ENCODE measurements at regions not wholly inside any gene's neighbourhood (a gene's known extent, or its start where the extent isn't known, plus 50 kb on each side); places are given as distances from the start of the nearest gene placed in this dataset.
"Not testable (repeated sequence)": the region's sequence is repeated elsewhere in the genome, so short reads cannot be mapped to it uniquely, and the experiment has no call there.

DNA sequence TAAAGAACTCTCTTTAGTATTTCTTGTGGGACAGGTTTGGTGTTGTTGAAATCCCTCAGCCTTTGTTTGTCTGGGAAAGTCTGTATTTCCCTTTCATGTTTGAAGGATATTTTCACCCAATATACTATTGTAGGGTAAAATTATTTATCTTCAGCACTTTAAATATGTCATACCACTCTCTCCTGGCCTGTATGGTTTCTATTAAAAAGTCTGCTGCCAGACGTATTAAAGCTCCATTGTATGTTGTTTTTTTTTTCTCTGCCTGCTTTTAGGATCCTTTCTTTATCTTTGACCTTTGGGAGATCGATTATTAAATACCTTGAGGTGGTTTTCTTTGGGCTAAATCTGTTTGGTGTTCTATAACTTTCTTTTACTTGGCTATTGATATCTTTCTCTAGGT is 119.0 kb upstream of the TBC1D5 start:
- no peak overlapping the region for H3K9ac ChIP-seq (ENCODE audit: low read depth, low read length)
- H3K9me3 ChIP-seq (replicated peaks; ENCODE audit: low read length): no peaks in the 10 kb centered on the region
- no peak overlapping the region for H3K4me2 ChIP-seq (ENCODE audit: low read length)
- H3K27me3 ChIP-seq (ENCODE audit: control insufficient read depth, insufficient read depth, low read length): no peaks in the 10 kb centered on the region
- H3K4me3 ChIP-seq (ENCODE audit: low read length): no peak overlapping the region
- H3K4me1 ChIP-seq (ENCODE audit: control insufficient read depth, insufficient read depth, low read length): no peaks in the 10 kb centered on the region
- H3K36me3 ChIP-seq (ENCODE audit: insufficient read depth, low read length): no peaks in the 10 kb centered on the region

DNA sequence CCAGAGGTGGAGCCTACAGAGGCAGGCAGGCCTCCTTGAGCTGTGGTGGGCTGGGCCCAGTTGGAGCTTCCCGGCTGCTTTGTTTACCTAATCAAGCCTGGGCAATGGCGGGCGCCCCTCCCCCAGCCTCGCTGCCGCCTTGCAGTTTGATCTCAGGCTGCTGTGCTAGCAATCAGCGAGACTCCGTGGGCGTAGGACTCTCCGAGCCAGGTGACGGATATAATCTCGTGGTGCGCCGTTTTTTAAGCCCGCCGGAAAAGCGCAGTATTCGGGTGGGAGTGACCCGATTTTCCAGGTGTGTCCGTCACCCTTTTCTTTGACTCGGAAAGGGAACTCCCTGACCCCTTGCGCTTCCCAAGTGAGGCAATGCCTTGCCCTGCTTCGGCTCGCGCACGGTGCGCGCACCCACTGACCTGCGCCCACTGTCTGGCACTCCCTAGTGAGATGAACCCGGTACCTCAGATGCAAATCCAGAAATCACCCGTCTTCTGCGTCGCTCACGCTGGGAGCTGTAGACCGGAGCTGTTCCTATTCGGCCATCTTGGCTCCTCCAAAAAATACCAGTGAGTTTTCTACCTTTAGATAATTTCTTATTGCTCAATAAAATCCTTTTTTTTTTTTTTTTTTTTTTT is 118.5 kb upstream of the TBC1D5 start:
- not testable (repeated sequence) for H3K36me3 ChIP-seq (ENCODE audit: insufficient read depth, low read length); H3K27me3 ChIP-seq (ENCODE audit: control insufficient read depth, insufficient read depth, low read length); H3K9ac ChIP-seq (ENCODE audit: low read depth, low read length); H3K4me3 ChIP-seq (ENCODE audit: low read length); H3K4me2 ChIP-seq (ENCODE audit: low read length); H3K4me1 ChIP-seq (ENCODE audit: control insufficient read depth, insufficient read depth, low read length); H3K9me3 ChIP-seq (replicated peaks; ENCODE audit: low read length)

DNA sequence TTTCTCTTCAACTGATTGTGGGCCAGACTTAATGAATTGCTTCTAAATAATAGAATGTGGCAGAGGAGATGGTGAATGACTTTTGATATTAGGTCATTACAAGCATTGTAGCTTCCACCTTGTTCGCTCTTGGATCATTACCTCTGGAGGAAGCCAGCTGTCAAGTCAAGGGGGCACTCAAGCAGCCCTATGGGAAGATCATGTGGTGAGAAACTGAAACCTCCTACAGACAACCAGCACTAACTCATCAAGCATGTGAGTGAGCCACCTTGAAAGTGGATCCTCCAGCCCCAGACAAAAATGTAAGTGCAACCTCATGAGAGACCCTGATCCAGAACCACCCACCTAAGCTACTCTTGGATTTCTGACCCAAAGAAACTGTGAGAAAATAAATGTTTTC is 109.8 kb upstream of the TBC1D5 start:
- no peak overlapping the region for H3K9ac ChIP-seq (ENCODE audit: low read depth, low read length)
- no peaks in the 10 kb centered on the region for H3K27me3 ChIP-seq (ENCODE audit: control insufficient read depth, insufficient read depth, low read length)
- no peak overlapping the region for H3K4me3 ChIP-seq (ENCODE audit: low read length)
- H3K4me2 ChIP-seq (ENCODE audit: low read length): no peak overlapping the region
- H3K9me3 ChIP-seq (replicated peaks; ENCODE audit: low read length): no peaks in the 10 kb centered on the region
- H3K36me3 ChIP-seq (ENCODE audit: insufficient read depth, low read length): no peaks in the 10 kb centered on the region
- H3K4me1 ChIP-seq (ENCODE audit: control insufficient read depth, insufficient read depth, low read length): no peaks in the 10 kb centered on the region

DNA sequence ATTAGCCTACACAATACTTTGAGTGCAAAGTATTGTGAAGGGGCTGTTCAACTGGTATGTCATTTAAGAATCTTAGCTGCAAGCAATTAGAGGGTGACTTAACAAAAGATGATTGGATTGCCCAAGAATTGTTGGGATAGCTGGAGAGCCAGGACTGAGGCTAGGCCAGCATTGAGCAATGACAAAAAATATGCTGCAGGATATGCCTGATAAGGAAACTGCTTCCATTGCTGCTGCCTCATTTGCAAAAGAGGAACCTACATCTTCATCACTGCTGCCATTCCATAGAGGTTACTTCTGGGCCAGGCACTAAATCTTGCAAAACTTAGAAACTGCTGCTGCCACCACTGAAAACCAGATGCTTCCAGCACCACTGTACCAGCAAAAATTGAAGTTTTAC is 108.0 kb upstream of the TBC1D5 start:
- peaks cover 10% of the 10 kb centered on the region for H3K4me1 ChIP-seq (ENCODE audit: control insufficient read depth, insufficient read depth, low read length)
- H3K4me3 ChIP-seq (ENCODE audit: low read length): no peak overlapping the region
- H3K9ac ChIP-seq (ENCODE audit: low read depth, low read length): no peak overlapping the region
- H3K27me3 ChIP-seq (ENCODE audit: control insufficient read depth, insufficient read depth, low read length): no peaks in the 10 kb centered on the region
- no peak overlapping the region for H3K4me2 ChIP-seq (ENCODE audit: low read length)
- H3K9me3 ChIP-seq (replicated peaks; ENCODE audit: low read length): no peaks in the 10 kb centered on the region
- H3K36me3 ChIP-seq (ENCODE audit: insufficient read depth, low read length): no peaks in the 10 kb centered on the region

DNA sequence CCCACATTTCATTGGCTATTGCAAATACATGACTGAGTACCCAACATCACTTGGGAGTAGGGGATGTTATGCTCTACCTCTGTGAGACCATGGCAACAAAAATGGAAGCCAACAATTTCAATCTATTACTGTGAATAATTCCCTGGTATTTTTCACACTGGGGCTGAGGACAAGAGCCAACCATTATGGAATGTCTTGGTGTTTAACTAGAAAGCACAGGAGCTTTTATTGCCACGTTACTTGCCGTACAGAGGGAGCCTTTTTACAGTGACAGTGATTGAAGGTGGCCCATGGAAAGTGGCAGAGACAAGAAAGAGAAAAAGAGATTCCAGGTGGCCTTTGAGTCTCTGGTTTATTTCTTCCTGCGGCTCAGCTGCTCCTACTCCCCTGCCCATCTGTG is 105.7 kb upstream of the TBC1D5 start:
- Histone ChIP-seq H3K9ac (ENCODE audit: low read depth, low read length) (no peak overlapping the region), H3K4me2 (ENCODE audit: low read length) (no peak overlapping the region), H3K4me3 (ENCODE audit: low read length) (no peak overlapping the region), H3K36me3 (ENCODE audit: insufficient read depth, low read length) (no peaks in the 10 kb centered on the region), H3K4me1 (ENCODE audit: control insufficient read depth, insufficient read depth, low read length) (peaks cover 10% of the 10 kb centered on the region), H3K27me3 (ENCODE audit: control insufficient read depth, insufficient read depth, low read length) (no peaks in the 10 kb centered on the region), H3K9me3 (replicated peaks; ENCODE audit: low read length) (no peaks in the 10 kb centered on the region)

DNA sequence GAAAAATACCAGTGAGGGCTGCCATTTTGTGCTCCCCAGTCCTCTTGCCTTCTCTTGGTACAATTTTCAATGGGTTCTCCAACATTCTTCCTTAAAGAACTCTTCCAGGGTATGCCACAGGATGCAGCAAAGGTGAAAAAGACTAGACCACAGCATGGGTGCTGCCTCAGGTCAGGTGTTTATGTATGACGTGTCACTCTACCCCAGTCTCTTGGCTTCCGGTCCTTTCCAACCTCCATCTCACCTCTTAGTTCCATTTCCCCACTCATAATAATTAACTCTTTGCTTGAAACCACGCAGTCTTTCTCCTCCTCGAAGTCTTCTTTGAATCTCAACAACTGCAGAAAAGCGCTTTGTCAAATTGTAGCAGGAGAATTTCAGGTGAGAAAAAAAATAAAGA is 104.7 kb upstream of the TBC1D5 start:
- Histone ChIP-seq H3K4me3 (ENCODE audit: low read length) (no peak overlapping the region), H3K9ac (ENCODE audit: low read depth, low read length) (no peak overlapping the region), H3K36me3 (ENCODE audit: insufficient read depth, low read length) (no peaks in the 10 kb centered on the region), H3K27me3 (ENCODE audit: control insufficient read depth, insufficient read depth, low read length) (no peaks in the 10 kb centered on the region), H3K4me2 (ENCODE audit: low read length) (no peak overlapping the region), H3K9me3 (replicated peaks; ENCODE audit: low read length) (no peaks in the 10 kb centered on the region), H3K4me1 (ENCODE audit: control insufficient read depth, insufficient read depth, low read length) (peaks cover 10% of the 10 kb centered on the region)

DNA sequence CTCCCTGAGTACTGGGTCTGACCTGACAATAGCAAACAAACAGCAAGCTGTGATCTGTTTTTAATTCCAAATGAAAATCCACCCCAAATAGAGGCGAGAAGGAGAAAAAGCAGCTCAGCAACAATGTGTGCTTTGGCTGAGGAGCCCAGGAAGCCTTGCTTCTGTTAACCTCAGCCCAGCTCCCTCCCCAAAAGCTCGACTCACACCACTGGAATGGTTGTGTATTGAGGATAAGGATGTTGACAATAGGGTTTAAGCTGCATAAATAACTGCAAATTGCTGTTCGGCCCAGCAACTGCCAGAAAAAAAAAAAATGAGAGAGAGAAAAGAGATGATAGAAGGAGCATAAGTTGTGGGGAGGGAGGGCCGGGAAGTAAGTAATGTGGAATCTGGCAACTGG is 104.0 kb upstream of the TBC1D5 start:
- Histone ChIP-seq H3K4me3 (ENCODE audit: low read length) (no peak overlapping the region), H3K9me3 (replicated peaks; ENCODE audit: low read length) (no peaks in the 10 kb centered on the region), H3K4me1 (ENCODE audit: control insufficient read depth, insufficient read depth, low read length) (peaks cover 10% of the 10 kb centered on the region), H3K9ac (ENCODE audit: low read depth, low read length) (no peak overlapping the region), H3K36me3 (ENCODE audit: insufficient read depth, low read length) (no peaks in the 10 kb centered on the region), H3K4me2 (ENCODE audit: low read length) (peak overlapping the region; percentile 1), H3K27me3 (ENCODE audit: control insufficient read depth, insufficient read depth, low read length) (no peaks in the 10 kb centered on the region)

GRCh38 chr3:17845026-17845812 is 102.8 kb upstream of the TBC1D5 start:
- Histone ChIP-seq H3K4me2 (ENCODE audit: low read length) (no peak overlapping the region), H3K27me3 (ENCODE audit: control insufficient read depth, insufficient read depth, low read length) (no peaks in the 10 kb centered on the region), H3K36me3 (ENCODE audit: insufficient read depth, low read length) (no peaks in the 10 kb centered on the region), H3K9ac (ENCODE audit: low read depth, low read length) (no peak overlapping the region), H3K9me3 (replicated peaks; ENCODE audit: low read length) (no peaks in the 10 kb centered on the region), H3K4me1 (ENCODE audit: control insufficient read depth, insufficient read depth, low read length) (peaks cover 10% of the 10 kb centered on the region), H3K4me3 (ENCODE audit: low read length) (no peak overlapping the region)

- no peak overlapping the region for H3K4me2 ChIP-seq (ENCODE audit: low read length)
- no peaks in the 10 kb centered on the region for H3K36me3 ChIP-seq (ENCODE audit: insufficient read depth, low read length)
- peaks cover 3% of the 10 kb centered on the region for H3K27me3 ChIP-seq (ENCODE audit: control insufficient read depth, insufficient read depth, low read length)
- no peak overlapping the region for H3K4me3 ChIP-seq (ENCODE audit: low read length)
- H3K9ac ChIP-seq (ENCODE audit: low read depth, low read length): no peak overlapping the region
- H3K4me1 ChIP-seq (ENCODE audit: control insufficient read depth, insufficient read depth, low read length): peaks cover 10% of the 10 kb centered on the region
- H3K9me3 ChIP-seq (replicated peaks; ENCODE audit: low read length): no peaks in the 10 kb centered on the region
Measured at GRCh38 chr3:17844236-17844635, 101.8 kb upstream of the TBC1D5 start.

GRCh38 chr3:17841190-17841828 is 98.9 kb upstream of the TBC1D5 start:
- peaks cover 3% of the 10 kb centered on the region for H3K27me3 ChIP-seq (ENCODE audit: control insufficient read depth, insufficient read depth, low read length)
- H3K4me2 ChIP-seq (ENCODE audit: low read length): peak overlapping the region; percentile 22
- H3K4me1 ChIP-seq (ENCODE audit: control insufficient read depth, insufficient read depth, low read length): peaks cover 5% of the 10 kb centered on the region
- H3K36me3 ChIP-seq (ENCODE audit: insufficient read depth, low read length): no peaks in the 10 kb centered on the region
- no peak overlapping the region for H3K9ac ChIP-seq (ENCODE audit: low read depth, low read length)
- no peaks in the 10 kb centered on the region for H3K9me3 ChIP-seq (replicated peaks; ENCODE audit: low read length)
- H3K4me3 ChIP-seq (ENCODE audit: low read length): no peak overlapping the region

DNA sequence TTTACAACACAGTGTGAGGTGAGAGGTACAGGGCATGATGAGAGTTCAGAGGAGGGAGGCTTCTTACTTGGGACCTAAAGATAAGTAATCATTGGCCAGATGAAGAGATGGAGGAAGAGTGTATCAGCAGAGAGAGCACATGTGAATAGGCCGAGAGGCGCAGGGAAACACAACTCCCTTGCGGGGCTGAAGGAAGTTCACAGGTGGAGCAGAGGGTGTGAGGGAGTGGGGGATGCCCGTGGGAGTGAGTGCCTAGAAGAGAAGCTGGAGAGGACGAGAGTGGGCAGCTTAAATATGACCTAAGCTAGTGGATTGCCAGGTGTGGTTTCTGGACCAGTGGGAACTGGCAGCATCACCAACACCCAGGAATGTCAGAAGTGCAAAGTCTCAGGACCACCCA is 98.2 kb upstream of the TBC1D5 start:
- no peak overlapping the region for H3K9ac ChIP-seq (ENCODE audit: low read depth, low read length)

More for the DNA sequence above, 98.2 kb upstream of the TBC1D5 start:
- Histone ChIP-seq H3K4me3 (ENCODE audit: low read length) (no peak overlapping the region), H3K4me2 (ENCODE audit: low read length) (no peak overlapping the region), H3K27me3 (ENCODE audit: control insufficient read depth, insufficient read depth, low read length) (peaks cover 3% of the 10 kb centered on the region), H3K9me3 (replicated peaks; ENCODE audit: low read length) (no peaks in the 10 kb centered on the region), H3K36me3 (ENCODE audit: insufficient read depth, low read length) (no peaks in the 10 kb centered on the region), H3K4me1 (ENCODE audit: control insufficient read depth, insufficient read depth, low read length) (no peaks in the 10 kb centered on the region)
